Caco-2 (cell line): ENCODE measurements at regions not wholly inside any gene's neighbourhood (a gene's known extent, or its start where the extent isn't known, plus 50 kb on each side); places are given as distances from the start of the nearest gene placed in this dataset.

Source experiments
- BruUV-seq: library from RNA; stranded (reverse); fragments of 400-500 nt; replicated peaks from 2 replicates; lab custom pipeline; 2021; lab: Mats Ljungman, UMichigan
- CTCF ChIA-PET: fragments of 300-600 bp; sonication (Branson Sonifier 250); formaldehyde crosslinking; loops from one replicate; lab custom pipeline; 2022; ENCODE audit warnings: antibody characterized with exemption; lab: Charles Lee
- POLR2A ChIA-PET: fragments of 300-600 bp; sonication (Branson Sonifier 250); formaldehyde crosslinking; loops from one replicate; lab custom pipeline; 2022; ENCODE audit warnings: antibody characterized with exemption; lab: Charles Lee
- DNase-seq, 2 experiments: peaks; one replicate each; pipeline versions ENCODE4 v3.0.0 to v3.0.0-alpha.2; 2020 to 2022
- H3K27me3 ChIP-seq: replicated peaks from 2 replicates; pipeline ENCODE4 v1.6.0; 2011; ENCODE audit warnings: low read length; ENCODE audit not compliant: control insufficient read depth, insufficient read depth
- H3K36me3 ChIP-seq: 2 replicates; pipeline ENCODE4 v1.5.1; 2011; ENCODE audit warnings: low read length; ENCODE audit not compliant: control insufficient read depth, insufficient read depth
- H3K4me1 ChIP-seq: fragments of 250-450 bp; sonication (Bioruptor Pico); 2 replicates; pipeline ENCODE4 v1.5.1; 2020; ENCODE audit warnings: mild to moderate bottlenecking
- H3K4me3 ChIP-seq: 2 replicates; pipeline ENCODE4 v1.5.1; 2011; ENCODE audit warnings: low read depth, mild to moderate bottlenecking, control low read depth, low read length
- H3K9me3 ChIP-seq: fragments of 250-450 bp; sonication (Bioruptor Pico); 2 replicates; pipeline ENCODE4 v1.5.1; 2020; ENCODE audit warnings: mild to moderate bottlenecking, moderate library complexity
- H3K27ac Mint-ChIP-seq: one replicate; pipeline ENCODE4 v1.8.0; 2022; ENCODE audit warnings: mixed read lengths; ENCODE audit not compliant: unreplicated experiment
- H3K27me3 Mint-ChIP-seq: one replicate; pipeline ENCODE4 v1.8.0; 2022; ENCODE audit warnings: mixed read lengths; ENCODE audit not compliant: insufficient read depth, unreplicated experiment
- H3K36me3 Mint-ChIP-seq: one replicate; pipeline ENCODE4 v1.8.0; 2022; ENCODE audit warnings: mild to moderate bottlenecking, mixed read lengths; ENCODE audit not compliant: insufficient read depth, unreplicated experiment
- H3K4me1 Mint-ChIP-seq: one replicate; pipeline ENCODE4 v1.8.0; 2022; ENCODE audit warnings: low read depth, mixed read lengths; ENCODE audit not compliant: unreplicated experiment
- H3K4me3 Mint-ChIP-seq: one replicate; pipeline ENCODE4 v1.8.0; 2022; ENCODE audit warnings: mild to moderate bottlenecking, moderate library complexity, mixed read lengths; ENCODE audit not compliant: unreplicated experiment
- H3K9me3 Mint-ChIP-seq: one replicate; pipeline ENCODE4 v1.8.0; 2022; ENCODE audit warnings: mixed read lengths; ENCODE audit not compliant: unreplicated experiment
- CTCF ChIP-seq, 2 experiments: fragments of 200-600 bp in 1 of 2; IDR thresholded peaks; 1 replicate in 1 of 2; 2 replicates in 1 of 2; pipeline versions ENCODE4 v1.5.1 to v1.8.0; 2011 to 2022; ENCODE audit warnings: antibody characterized with exemption in 1 of 2, control low read depth in 1 of 2, inconsistent platforms in 1 of 2, low read depth in 1 of 2, low read length in 1 of 2, mild to moderate bottlenecking in 1 of 2, moderate library complexity in 1 of 2; ENCODE audit not compliant: insufficient read depth in 1 of 2, severe bottlenecking in 1 of 2, unreplicated experiment in 1 of 2
- intact Hi-C: fragments of 100-400 bp; cut with micrococcal nuclease; formaldehyde crosslinking; loops from one replicate; pipeline ENCODE4 v1.10.0; 2022; ENCODE audit not compliant: unreplicated experiment

GRCh38 chr6:48236375-48236774, 125.4 kb upstream of the PTCHD4 start:
- H3K27me3 Mint-ChIP-seq = no peaks in the 10 kb centered on the region
- POLR2A ChIA-PET = no interaction called here
- H3K9me3 Mint-ChIP-seq = no peaks in the 10 kb centered on the region
- Histone ChIP-seq H3K27me3 (no peaks in the 10 kb centered on the region), H3K9me3 (no peaks in the 10 kb centered on the region), H3K4me1 (no peaks in the 10 kb centered on the region), H3K36me3 (no peaks in the 10 kb centered on the region), H3K4me3 (no peak overlapping the region)
- TF ChIP-seq CTCF (IDR thresholded peaks at IDR 0.05; ENCODE audit: insufficient read depth in 1 of 2, low read depth in 1 of 2, low read length in 1 of 2, severe bottlenecking in 1 of 2, unreplicated experiment in 1 of 2) = no peak
- CTCF ChIA-PET = no interaction called here
- no peak overlapping the region for H3K4me3 Mint-ChIP-seq
- no TSS peak for BruUV-seq
- intact Hi-C loops = no loop called here
- H3K36me3 Mint-ChIP-seq = no peaks in the 10 kb centered on the region
- no peak overlapping the region for H3K27ac Mint-ChIP-seq
- DNase-seq = no peak
- no peaks in the 10 kb centered on the region for H3K4me1 Mint-ChIP-seq

GRCh38 chr6:48233063-48233462, 122.1 kb upstream of the PTCHD4 start:
- ChIA-PET CTCF (no interaction called here), POLR2A (no interaction called here)
- Histone ChIP-seq H3K36me3 (no peaks in the 10 kb centered on the region), H3K9me3 (no peaks in the 10 kb centered on the region), H3K27me3 (no peaks in the 10 kb centered on the region), H3K4me3 (no peak overlapping the region), H3K4me1 (no peaks in the 10 kb centered on the region)
- Mint-ChIP-seq H3K4me1 (no peaks in the 10 kb centered on the region), H3K36me3 (no peaks in the 10 kb centered on the region), H3K9me3 (no peaks in the 10 kb centered on the region), H3K4me3 (no peak overlapping the region), H3K27ac (no peak overlapping the region), H3K27me3 (no peaks in the 10 kb centered on the region)
- intact Hi-C loops = no loop called here
- no peak for DNase-seq
- BruUV-seq = no TSS peak
- TF ChIP-seq CTCF (IDR thresholded peaks at IDR 0.05; ENCODE audit: insufficient read depth in 1 of 2, low read depth in 1 of 2, low read length in 1 of 2, severe bottlenecking in 1 of 2, unreplicated experiment in 1 of 2) = no peak

GRCh38 chr6:48229841-48230240, 118.8 kb upstream of the PTCHD4 start:
- no peaks in the 10 kb centered on the region for H3K4me1 Mint-ChIP-seq
- no peak overlapping the region for H3K4me3 Mint-ChIP-seq
- CTCF ChIA-PET = no interaction called here
- intact Hi-C loops = no loop called here
- H3K9me3 Mint-ChIP-seq = no peaks in the 10 kb centered on the region
- H3K27ac Mint-ChIP-seq = no peak overlapping the region
- H3K4me3 ChIP-seq = no peak overlapping the region
- no peaks in the 10 kb centered on the region for H3K36me3 ChIP-seq
- peaks cover 3% of the 10 kb centered on the region for H3K27me3 Mint-ChIP-seq
- H3K4me1 ChIP-seq = no peaks in the 10 kb centered on the region
- POLR2A ChIA-PET = no interaction called here
- no peak for TF ChIP-seq CTCF (IDR thresholded peaks at IDR 0.05; ENCODE audit: insufficient read depth in 1 of 2, low read depth in 1 of 2, low read length in 1 of 2, severe bottlenecking in 1 of 2, unreplicated experiment in 1 of 2)
- BruUV-seq = no TSS peak
- no peak for DNase-seq
- H3K36me3 Mint-ChIP-seq = no peaks in the 10 kb centered on the region
- no peaks in the 10 kb centered on the region for H3K27me3 ChIP-seq
- H3K9me3 ChIP-seq = no peaks in the 10 kb centered on the region
